ENCODE measurements at regions not wholly inside any gene's neighbourhood (a gene's known extent, or its start where the extent isn't known, plus 50 kb on each side); places are given as distances from the start of the nearest gene placed in this dataset.

DNA sequence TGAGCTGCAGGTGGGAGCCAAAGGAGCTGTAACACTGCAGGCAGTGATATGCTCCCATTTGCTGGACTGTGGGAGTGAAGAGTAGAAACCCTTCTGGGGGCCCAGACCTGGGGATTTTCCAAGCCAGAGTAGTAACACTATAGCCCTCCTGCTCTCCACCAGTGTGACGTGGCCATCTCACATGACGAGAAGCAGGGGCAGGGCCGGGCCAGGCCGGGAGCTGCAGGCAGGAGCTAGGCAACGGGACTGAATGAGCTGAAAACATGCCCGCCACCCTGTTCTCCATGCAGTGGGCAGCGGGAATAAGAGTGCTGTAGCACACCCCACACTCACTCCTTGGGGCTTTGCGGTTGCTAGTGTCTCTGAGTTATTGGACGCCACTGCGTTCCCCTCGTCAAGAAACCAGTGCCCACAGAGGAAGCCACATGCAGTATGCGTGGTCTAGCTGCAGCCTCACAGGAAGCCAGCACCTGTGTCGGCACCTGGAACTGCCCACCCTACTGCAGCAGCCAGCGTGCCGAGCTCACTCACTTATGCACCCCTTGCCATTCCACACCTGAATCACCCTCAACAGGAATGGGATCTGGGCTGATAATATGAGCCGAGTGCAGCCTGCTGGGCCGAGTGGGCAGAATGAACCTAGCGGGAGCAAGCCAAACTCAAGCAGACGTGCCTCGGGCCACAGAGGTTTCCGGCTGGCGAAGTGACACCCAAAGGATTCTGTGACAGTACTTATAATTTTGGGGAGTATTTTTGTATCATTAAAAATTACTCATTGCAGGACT lies 1389.6 kb downstream of the KCNT2 start:
- no peak for TF ChIP-seq PAX5 (IDR thresholded peaks at IDR 0.05; ENCODE audit: insufficient read depth, low read length, severe bottlenecking)
- TF ChIP-seq POLR2A (IDR thresholded peaks at IDR 0.05; ENCODE audit: low read depth, low read length) = no peak
- no peak for TF ChIP-seq SPI1 (IDR thresholded peaks at IDR 0.05; ENCODE audit: low read depth, low read length)
- TF ChIP-seq TAF1 (IDR thresholded peaks at IDR 0.05; ENCODE audit: low read depth, low read length) = no peak
